ENCODE measurements at regions not wholly inside any gene's neighbourhood (a gene's known extent, or its start where the extent isn't known, plus 50 kb on each side); places are given as distances from the start of the nearest gene placed in this dataset.

DNA sequence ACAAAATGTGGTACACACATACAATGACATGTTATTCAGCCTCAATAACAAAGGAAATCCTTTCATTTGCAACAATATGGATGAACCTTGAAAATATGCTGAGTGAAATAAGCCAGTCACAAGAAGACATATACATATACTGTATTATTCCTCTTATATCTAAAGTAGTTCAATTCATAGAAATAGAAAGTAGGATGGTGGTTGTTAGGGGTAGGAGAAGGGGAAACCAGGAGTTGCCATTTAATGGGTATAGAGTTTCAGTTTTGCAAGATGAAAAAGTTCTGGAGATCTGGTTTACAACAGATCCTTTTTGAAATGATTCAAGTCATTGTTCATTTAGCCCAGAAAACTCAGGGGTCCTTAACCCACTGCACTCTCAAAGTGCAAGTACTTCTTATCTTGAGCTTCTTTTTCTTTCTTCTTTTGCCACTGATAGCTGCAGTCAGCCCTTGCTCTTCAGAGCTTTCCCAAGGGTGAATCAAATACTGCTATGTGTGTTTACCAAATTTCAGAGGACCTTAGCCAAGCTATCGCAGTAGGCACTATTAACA lies 208.0 kb upstream of the EOMES start:
- TF ChIP-seq HCFC1 (IDR thresholded peaks at IDR 0.05; ENCODE audit: low read depth, low read length) (no peak), SREBF1 (IDR thresholded peaks at IDR 0.05; ENCODE audit: borderline replicate concordance, low read depth, low read length) (no peak), CREM (IDR thresholded peaks at IDR 0.05; ENCODE audit: low read depth) (no peak), RAD21 (CRISPR knock-in tag; conservative IDR thresholded peaks at IDR 0.05 in 1 of 2, IDR thresholded peaks at IDR 0.05 in 1 of 2) (no peak), SPI1 (IDR thresholded peaks at IDR 0.05; ENCODE audit: borderline replicate concordance, low read depth, low read length) (no peak), SMAD1 (IDR thresholded peaks at IDR 0.05; ENCODE audit: low read depth, low read length, partially characterized antibody) (no peak), ZNF146 (CRISPR knock-in tag; IDR thresholded peaks at IDR 0.05; ENCODE audit: unreplicated experiment) (no peak), CBFB (CRISPR knock-in tag; IDR thresholded peaks at IDR 0.05) (no peak), PCBP1 (IDR thresholded peaks at IDR 0.05; ENCODE audit: low read depth, low read length, poor library complexity, severe bottlenecking) (no peak), DMBX1 (CRISPR knock-in tag; IDR thresholded peaks at IDR 0.05; ENCODE audit: borderline replicate concordance) (no peak), CTBP1 (IDR thresholded peaks at IDR 0.05; ENCODE audit: borderline replicate concordance) (no peak), SP2 (IDR thresholded peaks at IDR 0.05; ENCODE audit: extremely low read depth, low read depth, low read length, poor library complexity, severe bottlenecking) (no peak), RFX5 (IDR thresholded peaks at IDR 0.05; ENCODE audit: low read depth, low read length) (no peak), LCOR (CRISPR knock-in tag; IDR thresholded peaks at IDR 0.05) (no peak), BRD9 (IDR thresholded peaks at IDR 0.05; ENCODE audit: low read depth, partially characterized antibody) (no peak), LARP7 (IDR thresholded peaks at IDR 0.05) (no peak)
- TF ChIP-seq, protein P1, sequence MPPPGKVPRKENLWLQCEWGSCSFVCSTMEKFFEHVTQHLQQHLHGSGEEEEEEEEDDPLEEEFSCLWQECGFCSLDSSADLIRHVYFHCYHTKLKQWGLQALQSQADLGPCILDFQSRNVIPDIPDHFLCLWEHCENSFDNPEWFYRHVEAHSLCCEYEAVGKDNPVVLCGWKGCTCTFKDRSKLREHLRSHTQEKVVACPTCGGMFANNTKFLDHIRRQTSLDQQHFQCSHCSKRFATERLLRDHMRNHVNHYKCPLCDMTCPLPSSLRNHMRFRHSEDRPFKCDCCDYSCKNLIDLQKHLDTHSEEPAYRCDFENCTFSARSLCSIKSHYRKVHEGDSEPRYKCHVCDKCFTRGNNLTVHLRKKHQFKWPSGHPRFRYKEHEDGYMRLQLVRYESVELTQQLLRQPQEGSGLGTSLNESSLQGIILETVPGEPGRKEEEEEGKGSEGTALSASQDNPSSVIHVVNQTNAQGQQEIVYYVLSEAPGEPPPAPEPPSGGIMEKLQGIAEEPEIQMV (tag; conservative IDR thresholded peaks at IDR 0.05; ENCODE audit: low read depth): no peak
- TF ChIP-seq, protein P2, sequence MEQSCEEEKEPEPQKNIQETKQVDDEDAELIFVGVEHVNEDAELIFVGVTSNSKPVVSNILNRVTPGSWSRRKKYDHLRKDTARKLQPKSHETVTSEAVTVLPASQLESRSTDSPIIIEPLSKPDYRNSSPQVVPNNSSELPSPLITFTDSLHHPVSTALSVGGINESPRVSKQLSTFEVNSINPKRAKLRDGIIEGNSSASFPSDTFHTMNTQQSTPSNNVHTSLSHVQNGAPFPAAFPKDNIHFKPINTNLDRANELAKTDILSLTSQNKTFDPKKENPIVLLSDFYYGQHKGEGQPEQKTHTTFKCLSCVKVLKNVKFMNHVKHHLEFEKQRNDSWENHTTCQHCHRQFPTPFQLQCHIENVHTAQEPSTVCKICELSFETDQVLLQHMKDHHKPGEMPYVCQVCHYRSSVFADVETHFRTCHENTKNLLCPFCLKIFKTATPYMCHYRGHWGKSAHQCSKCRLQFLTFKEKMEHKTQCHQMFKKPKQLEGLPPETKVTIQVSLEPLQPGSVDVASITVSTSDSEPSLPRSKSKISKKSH (CRISPR knock-in tag; IDR thresholded peaks at IDR 0.05): no peak
- TF ChIP-seq, protein P3, sequence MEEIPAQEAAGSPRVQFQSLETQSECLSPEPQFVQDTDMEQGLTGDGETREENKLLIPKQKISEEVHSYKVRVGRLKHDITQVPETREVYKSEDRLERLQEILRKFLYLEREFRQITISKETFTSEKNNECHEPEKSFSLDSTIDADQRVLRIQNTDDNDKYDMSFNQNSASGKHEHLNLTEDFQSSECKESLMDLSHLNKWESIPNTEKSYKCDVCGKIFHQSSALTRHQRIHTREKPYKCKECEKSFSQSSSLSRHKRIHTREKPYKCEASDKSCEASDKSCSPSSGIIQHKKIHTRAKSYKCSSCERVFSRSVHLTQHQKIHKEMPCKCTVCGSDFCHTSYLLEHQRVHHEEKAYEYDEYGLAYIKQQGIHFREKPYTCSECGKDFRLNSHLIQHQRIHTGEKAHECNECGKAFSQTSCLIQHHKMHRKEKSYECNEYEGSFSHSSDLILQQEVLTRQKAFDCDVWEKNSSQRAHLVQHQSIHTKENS (CRISPR knock-in tag; IDR thresholded peaks at IDR 0.05): no peak
- intact Hi-C loops (cut with micrococcal nuclease) (loop anchor here (10.0 kb wide), 1 partner anchor 55 kb away; no protein-coding TSS in a partner anchor), in situ Hi-C loops (cut with MboI) (no loop called here)
- Histone ChIP-seq H3K9me3 (replicated peaks; ENCODE audit: control insufficient read depth, insufficient read depth, low read depth, low read length) (no peaks in the 10 kb centered on the region; the same call in 1 of the 2 replicates), H3K4me1 (replicated peaks in 1 of 2; ENCODE audit: control insufficient read depth in 2 of 2, insufficient read depth in 2 of 2, low read length in 2 of 2) (no peaks in the 10 kb centered on the region), H3K36me3 (ENCODE audit: control insufficient read depth, insufficient read depth, low read length) (no peaks in the 10 kb centered on the region), H3K9ac (ENCODE audit: insufficient read depth in 1 of 2, low read depth in 2 of 2, low read length in 2 of 2) (no peak overlapping the region), H3K79me2 (ENCODE audit: control insufficient read depth, insufficient read depth, low read length) (no peaks in the 10 kb centered on the region), H4K20me1 (replicated peaks; ENCODE audit: control insufficient read depth, insufficient read depth, low read length) (no peaks in the 10 kb centered on the region), H3K27ac (ENCODE audit: extremely low read depth, low read depth, low read length) (no peak overlapping the region), H3K27me3 (ENCODE audit: control insufficient read depth in 2 of 2, insufficient read depth in 2 of 2, low read length in 2 of 2) (no peaks in the 10 kb centered on the region), H3K4me3 (no peak overlapping the region), H3K9me1 (ENCODE audit: control insufficient read depth, insufficient read depth, low read length) (no peaks in the 10 kb centered on the region), H2AFZ (ENCODE audit: low read depth, low read length) (no peak overlapping the region), H3K4me2 (ENCODE audit: insufficient read depth, low read length) (no peak overlapping the region)
- FAIRE-seq (no peak), ATAC-seq (no peak), DNase-seq (ENCODE audit: extremely low read depth in 1 of 4, low spot score in 3 of 4) (no peak)
- 0% methylated on average over 1 of the region's 1 CpG for WGBS (ENCODE audit: insufficient coverage, low coverage, missing lambda C conversion rate)
- ChIA-PET POLR2A (no interaction called here), CTCF (ENCODE audit: low intra/inter-chr PET ratio) (no interaction called here)
- BruUV-seq (replicated peaks): no TSS peak

All from K562 (cell line).